Osteocyte (in vitro differentiated cells): ENCODE measurements at regions not wholly inside any gene's neighbourhood (a gene's known extent, or its start where the extent isn't known, plus 50 kb on each side); places are given as distances from the start of the nearest gene placed in this dataset.

Experiments used
- DNase-seq: peaks from one replicate; pipeline ENCODE4 v3.0.0; 2021; ENCODE audit warnings: mixed read lengths; ENCODE audit not compliant: unreplicated experiment; ENCODE audit errors: extremely low spot score
- H3K27ac Mint-ChIP-seq: one replicate; pipeline ENCODE4 v1.8.0; 2021; ENCODE audit warnings: mild to moderate bottlenecking, mixed read lengths; ENCODE audit not compliant: unreplicated experiment
- H3K27me3 Mint-ChIP-seq: one replicate; pipeline ENCODE4 v1.8.0; 2021; ENCODE audit warnings: mixed read lengths; ENCODE audit not compliant: unreplicated experiment
- H3K36me3 Mint-ChIP-seq: one replicate; pipeline ENCODE4 v1.8.0; 2021; ENCODE audit warnings: mixed read lengths; ENCODE audit not compliant: unreplicated experiment
- H3K4me1 Mint-ChIP-seq: one replicate; pipeline ENCODE4 v1.8.0; 2021; ENCODE audit warnings: mixed read lengths; ENCODE audit not compliant: unreplicated experiment
- H3K4me3 Mint-ChIP-seq: one replicate; pipeline ENCODE4 v1.8.0; 2021; ENCODE audit warnings: mild to moderate bottlenecking, moderate library complexity, mixed read lengths; ENCODE audit not compliant: unreplicated experiment
- H3K9me3 Mint-ChIP-seq: one replicate; pipeline ENCODE4 v1.8.0; 2021; ENCODE audit warnings: mixed read lengths; ENCODE audit not compliant: unreplicated experiment
- CTCF ChIP-seq: fragments of 200-600 bp; sonication (generic); IDR thresholded peaks from 2 replicates; pipeline ENCODE4 v1.5.0; 2021; ENCODE audit warnings: antibody characterized with exemption, mild to moderate bottlenecking, moderate library complexity

DNA sequence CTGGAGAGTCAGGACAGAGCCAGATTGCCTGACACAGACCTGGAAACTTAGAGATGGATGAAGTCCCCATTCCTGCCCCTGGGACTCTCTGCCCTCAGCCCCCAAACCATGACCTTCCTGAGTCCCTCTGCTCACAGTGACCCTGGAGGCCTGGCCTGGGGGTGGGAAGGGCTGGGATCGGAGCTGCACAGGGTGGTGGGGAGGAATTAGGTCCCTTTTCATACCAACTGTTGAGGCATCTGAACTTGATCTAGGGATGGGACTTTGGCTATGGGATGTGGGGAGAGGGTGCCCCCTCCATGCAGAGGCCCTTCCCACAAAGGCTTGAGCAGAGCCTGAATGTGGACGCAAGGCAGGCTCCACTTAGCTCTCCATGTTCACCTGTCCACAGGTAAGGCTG lies 144.1 kb downstream of the MRPL14 start:
- Mint-ChIP-seq H3K36me3 (no peaks in the 10 kb centered on the region), H3K4me1 (peaks cover 6% of the 10 kb centered on the region), H3K27ac (no peak overlapping the region), H3K27me3 (peaks cover 39% of the 10 kb centered on the region), H3K4me3 (no peak overlapping the region), H3K9me3 (no peaks in the 10 kb centered on the region)
- no peak for DNase-seq
- no peak for TF ChIP-seq CTCF

GRCh38 chr6:43982084-43982625 lies 145.1 kb downstream of the MRPL14 start:
- TF ChIP-seq CTCF: no peak
- Mint-ChIP-seq H3K4me1 (peaks cover 6% of the 10 kb centered on the region), H3K36me3 (no peaks in the 10 kb centered on the region), H3K4me3 (no peak overlapping the region), H3K27ac (no peak overlapping the region), H3K9me3 (no peaks in the 10 kb centered on the region), H3K27me3 (peaks cover 41% of the 10 kb centered on the region)
- DNase-seq: no peak

DNA sequence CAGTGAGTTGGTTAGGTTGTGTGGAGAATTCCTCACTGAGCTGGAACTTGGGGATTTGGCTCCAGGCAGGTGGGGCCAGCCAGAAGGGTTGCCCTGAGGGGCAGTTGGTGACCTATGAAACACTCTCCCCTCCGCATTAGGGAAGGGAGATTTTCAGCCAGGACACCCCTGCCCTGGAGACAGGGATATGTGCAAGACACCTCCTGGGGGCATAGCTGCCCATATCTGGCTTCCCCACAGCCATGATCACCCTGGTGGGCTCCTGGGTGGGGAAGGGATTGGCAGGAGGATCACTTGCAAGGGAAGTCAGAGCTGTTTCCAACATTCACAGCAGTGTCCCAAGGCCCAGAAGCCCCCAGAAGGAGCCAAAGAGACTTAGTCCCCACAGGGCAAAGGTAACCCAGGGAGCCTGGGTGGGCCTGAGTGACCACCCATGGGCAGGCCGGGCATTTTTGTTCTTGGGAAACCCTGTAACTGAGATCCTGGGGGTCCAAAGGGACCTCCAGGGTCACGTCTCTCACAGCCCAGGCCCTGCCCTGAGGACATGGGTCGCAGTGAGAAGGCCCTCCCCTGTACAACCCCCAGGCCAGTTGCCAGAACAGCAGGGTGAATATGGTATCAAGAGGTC lies 145.8 kb downstream of the MRPL14 start:
- TF ChIP-seq CTCF: no peak
- DNase-seq: no peak
- peaks cover 36% of the 10 kb centered on the region for H3K27me3 Mint-ChIP-seq

DNA sequence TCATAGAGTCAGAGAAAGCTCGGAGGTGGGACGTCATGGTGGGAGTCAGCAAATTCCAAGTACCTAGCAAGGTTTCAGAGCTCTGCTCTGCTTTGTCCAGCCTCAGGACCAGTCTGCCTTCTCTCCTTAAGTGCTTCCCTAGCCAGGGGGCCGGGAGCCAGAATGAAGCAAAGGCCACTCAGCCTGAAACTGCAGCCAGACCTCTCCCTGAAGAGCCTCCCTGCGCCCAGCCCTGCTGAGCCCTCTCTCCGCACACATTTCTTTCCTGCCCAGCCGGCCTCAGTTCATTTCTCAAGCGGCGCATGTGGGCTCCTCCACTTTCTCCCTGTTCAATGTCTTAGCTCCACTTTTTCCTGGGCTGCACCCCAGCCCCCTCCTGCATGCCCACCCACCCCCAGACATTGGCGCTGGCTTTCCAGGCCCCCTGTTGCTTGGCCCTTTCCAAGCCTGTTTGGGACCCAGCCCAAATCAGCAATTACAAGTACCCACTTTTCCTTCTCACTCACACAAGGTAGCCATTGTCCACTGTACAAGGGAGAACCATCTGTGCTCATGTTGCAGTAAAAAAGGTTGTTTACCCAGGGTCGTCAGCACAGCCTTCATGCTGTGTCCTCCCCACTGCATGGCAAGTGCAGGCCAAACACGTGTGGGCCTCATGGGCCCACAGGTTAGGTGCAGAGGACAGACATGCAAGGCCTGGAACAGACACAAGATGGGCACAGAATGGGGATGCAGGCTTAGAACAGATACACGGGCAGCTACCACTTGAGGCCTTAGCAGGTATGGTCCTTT lies 147.1 kb downstream of the MRPL14 start:
- Mint-ChIP-seq H3K27ac (no peak overlapping the region), H3K9me3 (peaks cover 6% of the 10 kb centered on the region), H3K4me3 (no peak overlapping the region), H3K27me3 (peaks cover 23% of the 10 kb centered on the region), H3K36me3 (no peaks in the 10 kb centered on the region), H3K4me1 (peaks cover 7% of the 10 kb centered on the region)
- TF ChIP-seq CTCF: no peak
- DNase-seq: no peak

More for the DNA sequence above, 145.8 kb downstream of the MRPL14 start:
- Mint-ChIP-seq H3K27ac (no peak overlapping the region), H3K4me1 (peaks cover 6% of the 10 kb centered on the region), H3K9me3 (no peaks in the 10 kb centered on the region), H3K4me3 (no peak overlapping the region), H3K36me3 (no peaks in the 10 kb centered on the region)

DNA sequence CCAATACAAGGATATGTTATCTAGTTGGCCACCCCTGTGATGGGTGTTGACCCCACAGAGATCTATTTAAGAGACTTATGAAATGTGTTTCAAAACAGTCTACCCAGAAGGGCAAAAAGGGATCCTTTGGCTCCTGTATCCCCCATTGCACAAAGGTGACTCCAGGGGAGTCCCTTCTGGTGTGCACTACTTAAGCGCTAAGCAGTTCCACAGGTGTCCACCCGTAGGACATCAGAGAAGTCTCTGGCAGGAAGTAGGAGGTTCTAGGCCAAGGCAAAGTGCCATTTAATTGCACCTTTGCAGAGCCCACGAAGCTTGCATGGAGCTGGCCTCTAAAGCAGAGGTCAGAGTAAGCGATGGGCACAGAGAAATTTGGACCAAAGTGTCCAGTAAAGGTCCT lies 147.7 kb downstream of the MRPL14 start:
- TF ChIP-seq CTCF: no peak
- Mint-ChIP-seq H3K9me3 (peaks cover 6% of the 10 kb centered on the region), H3K4me1 (peaks cover 10% of the 10 kb centered on the region), H3K4me3 (no peak overlapping the region), H3K27me3 (peaks cover 23% of the 10 kb centered on the region), H3K27ac (no peak overlapping the region), H3K36me3 (no peaks in the 10 kb centered on the region)
- DNase-seq: no peak
